B cell (primary cell): ENCODE measurements at regions not wholly inside any gene's neighbourhood (a gene's known extent, or its start where the extent isn't known, plus 50 kb on each side); places are given as distances from the start of the nearest gene placed in this dataset.

Source experiments
- ATAC-seq: fragments of 200-7000 bp; cut with Tn5 transposase; one replicate; pipeline ENCODE4 v1.10.0; 2021; ENCODE audit warnings: low read depth, mild to moderate bottlenecking, moderate number of reproducible peaks, moderate library complexity
- CTCF ChIA-PET: fragments of 350-600 bp; sonication (Branson Sonifier 250); formaldehyde crosslinking; loops from one replicate; lab custom pipeline; 2021; ENCODE audit warnings: antibody characterized with exemption, inconsistent platforms; lab: Charles Lee
- POLR2A ChIA-PET: fragments of 350-600 bp; sonication (Branson Sonifier 250); formaldehyde crosslinking; loops from one replicate; lab custom pipeline; 2021; ENCODE audit warnings: antibody characterized with exemption; lab: Charles Lee
- DNase-seq: peaks from one replicate; pipeline ENCODE4 v3.0.0; 2013
- H2AFZ ChIP-seq: 2 replicates; pipeline ENCODE4 v1.6.1; 2012; ENCODE audit warnings: mild to moderate bottlenecking, low read depth, low read length; ENCODE audit not compliant: insufficient read depth, poor library complexity, severe bottlenecking
- H3K27ac ChIP-seq, 2 donors: 1 replicate in 1 of 2; 2 replicates in 1 of 2; pipeline ENCODE4 v1.5.1; 2012 to 2013; ENCODE audit warnings: low read length in 2 of 2, mild to moderate bottlenecking in 2 of 2, moderate library complexity in 1 of 2
- H3K27me3 ChIP-seq, 4 experiments: fragments of 200-600 bp in 1 of 4; sonication (generic) in 1 of 4; replicated peaks in 1 of 4; 1 replicate in 2 of 4; 2 replicates in 2 of 4; pipeline versions ENCODE4 v1.6.1 to v1.7.0; 2013 to 2016; ENCODE audit warnings: low read length in 3 of 4, mild to moderate bottlenecking in 2 of 4, mixed read lengths in 1 of 4, moderate library complexity in 1 of 4; ENCODE audit not compliant: insufficient read depth in 4 of 4, control insufficient read depth in 3 of 4; ENCODE audit errors: control extremely low read depth in 1 of 4
- H3K36me3 ChIP-seq, 2 experiments: replicated peaks in 1 of 2; 1 replicate in 1 of 2; 2 replicates in 1 of 2; pipeline versions ENCODE4 v1.6.1 to v1.7.1; 2013; ENCODE audit warnings: low read length in 1 of 2; ENCODE audit not compliant: insufficient read depth in 2 of 2, control insufficient read depth in 1 of 2; ENCODE audit errors: control extremely low read depth in 1 of 2, extremely low read depth in 1 of 2
- H3K4me1 ChIP-seq, 2 donors: fragments of 200-600 bp in 1 of 2; sonication (generic) in 1 of 2; 1 replicate in 1 of 2; 2 replicates in 1 of 2; pipeline versions ENCODE4 v1.5.1 to v1.6.1; 2013 to 2017; ENCODE audit warnings: low read length in 2 of 2; ENCODE audit not compliant: control insufficient read depth in 2 of 2, insufficient read depth in 2 of 2
- H3K4me2 ChIP-seq: replicated peaks from 2 replicates; pipeline ENCODE3; 2012; ENCODE audit warnings: mild to moderate bottlenecking, low read depth, low read length; ENCODE audit not compliant: poor library complexity, severe bottlenecking
- H3K4me3 ChIP-seq, 5 experiments: fragments of 200-600 bp in 1 of 5; sonication (generic) in 1 of 5; 1 replicate in 3 of 5; 2 replicates in 2 of 5; pipeline versions ENCODE4 v1.5.1 to v1.7.0; 2011 to 2016; ENCODE audit warnings: low read length in 4 of 5, mild to moderate bottlenecking in 4 of 5, low read depth in 2 of 5, control low read depth in 1 of 5, moderate library complexity in 1 of 5; ENCODE audit not compliant: insufficient read depth in 1 of 5; ENCODE audit errors: control extremely low read depth in 1 of 5, extremely low read depth in 1 of 5
- H3K79me2 ChIP-seq: fragments of 200-600 bp; sonication (generic); one replicate; pipeline ENCODE4 v1.6.0; 2016; ENCODE audit warnings: low read length; ENCODE audit not compliant: control insufficient read depth, insufficient read depth
- H3K9ac ChIP-seq: fragments of 200-600 bp; sonication (generic); 2 replicates; pipeline ENCODE4 v1.6.1; 2017; ENCODE audit warnings: mild to moderate bottlenecking, low read length, moderate library complexity
- H3K9me3 ChIP-seq, 3 donors: one replicate each; pipeline versions ENCODE4 v1.6.1 to v1.7.1; 2013; ENCODE audit warnings: low read length in 2 of 3; ENCODE audit not compliant: control insufficient read depth in 2 of 3, insufficient read depth in 1 of 3; ENCODE audit errors: control extremely low read depth in 1 of 3
- H4K20me1 ChIP-seq: 2 replicates; pipeline ENCODE4 v1.6.0; 2012; ENCODE audit warnings: mild to moderate bottlenecking, low read length; ENCODE audit not compliant: insufficient read depth, control insufficient read depth, poor library complexity, severe bottlenecking
- H3K27ac Mint-ChIP-seq: one replicate; pipeline ENCODE4 v1.8.0; 2021; ENCODE audit warnings: mixed read lengths
- H3K27me3 Mint-ChIP-seq: one replicate; pipeline ENCODE4 v1.8.0; 2021; ENCODE audit warnings: mixed read lengths
- H3K4me1 Mint-ChIP-seq: one replicate; pipeline ENCODE4 v1.8.0; 2021; ENCODE audit warnings: mixed read lengths
- H3K4me3 Mint-ChIP-seq: one replicate; pipeline ENCODE4 v1.8.0; 2021; ENCODE audit warnings: mixed read lengths
- H3K9me3 Mint-ChIP-seq: one replicate; pipeline ENCODE4 v1.8.0; 2022; ENCODE audit warnings: mixed read lengths; ENCODE audit not compliant: insufficient read depth
- CTCF ChIP-seq: fragments of 200-600 bp; IDR thresholded peaks from one replicate; pipeline ENCODE4 v1.8.0; 2022; ENCODE audit warnings: antibody characterized with exemption, mild to moderate bottlenecking
- EZH2 ChIP-seq: IDR thresholded peaks from 2 replicates; pipeline ENCODE4 v1.6.1; 2012; ENCODE audit warnings: borderline replicate concordance, low read depth, mild to moderate bottlenecking, moderate library complexity, low read length; ENCODE audit not compliant: insufficient read depth, poor library complexity, severe bottlenecking
- WGBS: methylation state at CpG from one replicate; pipeline ENCODE4 v1.1.5; 2013; ENCODE audit warnings: missing lambda C conversion rate; ENCODE audit not compliant: insufficient coverage; 5-methylcytosine and 5-hydroxymethylcytosine counted together
- intact Hi-C: fragments of 100-400 bp; cut with micrococcal nuclease; formaldehyde crosslinking; loops from one replicate; pipeline ENCODE4 v1.10.0; 2022

- TF ChIP-seq EZH2 (no peak), CTCF (no peak)
- no peak overlapping the region for H2AFZ ChIP-seq
These were observed 1297.6 kb upstream of the ALCAM start for GRCh38 chr3:104069114-104069513.

DNA sequence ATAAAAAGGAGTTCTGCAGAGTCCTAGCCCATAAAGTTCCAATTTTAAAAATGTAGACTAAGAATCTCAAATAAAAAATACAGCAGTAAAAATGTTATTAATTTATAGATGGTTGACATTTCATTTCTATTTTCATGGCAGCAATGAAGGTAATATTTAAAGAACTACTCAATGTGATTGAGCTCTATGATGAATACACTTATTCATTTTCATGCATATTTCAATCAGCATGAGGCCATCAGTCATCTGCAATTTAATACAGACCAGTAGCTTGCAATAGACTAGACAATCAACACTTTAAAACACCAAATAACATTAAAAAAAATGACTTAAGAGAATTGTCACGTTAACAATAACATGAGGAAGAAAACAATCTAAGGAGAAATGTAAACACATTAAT lies 1295.8 kb upstream of the ALCAM start:
- H3K4me1 Mint-ChIP-seq = no peaks in the 10 kb centered on the region
- ChIA-PET CTCF (no interaction called here), POLR2A (no interaction called here)
- WGBS = no CpG with 5 or more reads among the region's 1 CpG
- Histone ChIP-seq H3K36me3 (no peaks in the 10 kb centered on the region), H3K27me3 (no peaks in the 10 kb centered on the region), H3K4me3 (no peak overlapping the region), H3K4me2 (no peak overlapping the region), H4K20me1 (no peaks in the 10 kb centered on the region), H3K9ac (no peak overlapping the region), H3K27ac (no peak overlapping the region), H2AFZ (no peak overlapping the region), H3K9me3 (peaks cover 0 to 1% (median 0%) of the 10 kb centered on the region in 3 donors), H3K4me1 (no peaks in the 10 kb centered on the region), H3K79me2 (no peaks in the 10 kb centered on the region)
- no peak overlapping the region for H3K4me3 Mint-ChIP-seq
- no peak for ATAC-seq
- intact Hi-C loops = no loop called here
- no peak for TF ChIP-seq EZH2
- no peak for TF ChIP-seq CTCF
- DNase-seq = no peak
- no peaks in the 10 kb centered on the region for H3K9me3 Mint-ChIP-seq
- H3K27me3 Mint-ChIP-seq = no peaks in the 10 kb centered on the region
- no peak overlapping the region for H3K27ac Mint-ChIP-seq

More at GRCh38 chr3:104069114-104069513, 1297.6 kb upstream of the ALCAM start:
- H3K9me3 ChIP-seq = peaks cover 0 to 1% (median 0%) of the 10 kb centered on the region in 3 donors
- H3K4me3 ChIP-seq = no peak overlapping the region
- H3K4me2 ChIP-seq = no peak overlapping the region
- no peak for ATAC-seq
- no peaks in the 10 kb centered on the region for H3K27me3 ChIP-seq
- CTCF ChIA-PET = no interaction called here
- 100% methylated on average over 2 of the region's 3 CpGs for WGBS
- no peaks in the 10 kb centered on the region for H3K9me3 Mint-ChIP-seq
- H3K4me1 ChIP-seq = no peaks in the 10 kb centered on the region
- DNase-seq = no peak
- POLR2A ChIA-PET = no interaction called here
- H4K20me1 ChIP-seq = no peaks in the 10 kb centered on the region
- no peaks in the 10 kb centered on the region for H3K79me2 ChIP-seq
- H3K4me1 Mint-ChIP-seq = no peaks in the 10 kb centered on the region
- no peaks in the 10 kb centered on the region for H3K36me3 ChIP-seq
- H3K4me3 Mint-ChIP-seq = no peak overlapping the region
- no peak overlapping the region for H3K27ac ChIP-seq
- H3K27me3 Mint-ChIP-seq = no peaks in the 10 kb centered on the region
- intact Hi-C loops = no loop called here
- no peak overlapping the region for H3K27ac Mint-ChIP-seq
- no peak overlapping the region for H3K9ac ChIP-seq
